ENCODE measurements at regions not wholly inside any gene's neighbourhood (a gene's known extent, or its start where the extent isn't known, plus 50 kb on each side); places are given as distances from the start of the nearest gene placed in this dataset.
A peak's percentile ranks its signal among the peaks of the same experiment; 100 is the strongest.

DNA sequence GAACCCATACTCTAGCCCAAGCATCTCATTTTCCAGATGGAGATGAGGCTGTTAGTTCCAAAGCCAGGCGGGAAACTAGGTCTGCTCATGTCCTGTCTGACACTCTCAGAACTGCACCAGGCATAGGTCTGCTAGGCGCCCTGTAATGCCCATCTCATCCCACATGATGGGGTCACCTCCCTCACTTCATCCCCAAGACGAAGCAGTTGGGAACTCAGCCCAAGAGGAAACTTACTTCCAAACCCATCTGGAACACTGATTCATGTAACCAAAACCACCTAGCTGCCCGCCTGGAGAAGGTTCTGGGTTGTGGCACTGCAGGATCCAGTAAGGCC lies 84.0 kb upstream of the PRNP start:
- Histone ChIP-seq H3K36me3 (ENCODE audit: control insufficient read depth in 1 of 2, insufficient read depth in 2 of 2, low read length in 2 of 2) (no peaks in the 10 kb centered on the region), H3K9me3 (ENCODE audit: control insufficient read depth in 1 of 2, insufficient read depth in 1 of 2, low read depth in 1 of 2, low read length in 2 of 2) (no peaks in the 10 kb centered on the region), H3K9me2 (ENCODE audit: insufficient read depth) (no peaks in the 10 kb centered on the region), H3K27me3 (ENCODE audit: insufficient read depth, low read length) (no peaks in the 10 kb centered on the region), H3K4me2 (ENCODE audit: low read length) (no peak overlapping the region), H3K27ac (ENCODE audit: low read depth, low read length) (no peak overlapping the region), H3K4me3 (replicated peaks in 1 of 2; ENCODE audit: low read depth in 1 of 2, low read length in 2 of 2) (no peak overlapping the region), H3K79me2 (ENCODE audit: insufficient read depth, low read length) (no peaks in the 10 kb centered on the region), H4K20me1 (ENCODE audit: insufficient read depth) (no peaks in the 10 kb centered on the region), H2AFZ (ENCODE audit: low read depth, low read length, poor library complexity, severe bottlenecking) (no peak overlapping the region), H3K4me1 (ENCODE audit: control insufficient read depth in 1 of 2, insufficient read depth in 2 of 2, low read length in 2 of 2) (peaks cover 24 to 32% of the 10 kb centered on the region in 2 experiments), H3K9ac (ENCODE audit: low read length) (no peak overlapping the region)
- CTCF ChIA-PET, result interaction anchor here (1.2 to 2.0 kb wide), 2 partner anchors 11 to 494 kb away, joined by 7 to 11 read pairs; no protein-coding TSS in a partner anchor
- no TSS peak for BruUV-seq (replicated peaks)
- RAD21 ChIA-PET (ENCODE audit: low non-redundant PET in 1 of 2, low total read pairs in 2 of 2, uncharacterized antibody in 2 of 2, unreplicated experiment in 2 of 2), result no interaction called here
- no peak for TF ChIP-seq POLR2AphosphoS5 (IDR thresholded peaks at IDR 0.05; ENCODE audit: low read depth, low read length)
- TF ChIP-seq CEBPB (IDR thresholded peaks at IDR 0.05; ENCODE audit: low read depth), result no peak
- no peak for TF ChIP-seq SRF (IDR thresholded peaks at IDR 0.05; ENCODE audit: low read depth)
- TF ChIP-seq EZH2 (IDR thresholded peaks at IDR 0.05), result no peak
- TF ChIP-seq SIN3A (IDR thresholded peaks at IDR 0.05; ENCODE audit: low read depth), result no peak
- no peak for TF ChIP-seq REST (IDR thresholded peaks at IDR 0.05; ENCODE audit: low read depth)
- TF ChIP-seq EGR1 (IDR thresholded peaks at IDR 0.05; ENCODE audit: low read depth), result no peak
- TF ChIP-seq CTCF (IDR thresholded peaks at IDR 0.05 in 2 of 3, conservative IDR thresholded peaks at IDR 0.05 in 1 of 3; ENCODE audit: borderline replicate concordance in 1 of 3, insufficient read depth in 1 of 3, low read depth in 2 of 3, low read length in 2 of 3), result no peak
- no peak for TF ChIP-seq POLR2A (IDR thresholded peaks at IDR 0.05; ENCODE audit: borderline replicate concordance, extremely low read depth, insufficient read depth, insufficient read length)
- no peak for TF ChIP-seq ZNF274 (IDR thresholded peaks at IDR 0.05; ENCODE audit: low read depth, low read length)
- TF ChIP-seq SP1 (IDR thresholded peaks at IDR 0.05; ENCODE audit: low read depth), result no peak
- TF ChIP-seq, protein P1, sequence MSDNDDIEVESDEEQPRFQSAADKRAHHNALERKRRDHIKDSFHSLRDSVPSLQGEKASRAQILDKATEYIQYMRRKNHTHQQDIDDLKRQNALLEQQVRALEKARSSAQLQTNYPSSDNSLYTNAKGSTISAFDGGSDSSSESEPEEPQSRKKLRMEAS (IDR thresholded peaks at IDR 0.05), result no peak
- TF ChIP-seq, protein P2, sequence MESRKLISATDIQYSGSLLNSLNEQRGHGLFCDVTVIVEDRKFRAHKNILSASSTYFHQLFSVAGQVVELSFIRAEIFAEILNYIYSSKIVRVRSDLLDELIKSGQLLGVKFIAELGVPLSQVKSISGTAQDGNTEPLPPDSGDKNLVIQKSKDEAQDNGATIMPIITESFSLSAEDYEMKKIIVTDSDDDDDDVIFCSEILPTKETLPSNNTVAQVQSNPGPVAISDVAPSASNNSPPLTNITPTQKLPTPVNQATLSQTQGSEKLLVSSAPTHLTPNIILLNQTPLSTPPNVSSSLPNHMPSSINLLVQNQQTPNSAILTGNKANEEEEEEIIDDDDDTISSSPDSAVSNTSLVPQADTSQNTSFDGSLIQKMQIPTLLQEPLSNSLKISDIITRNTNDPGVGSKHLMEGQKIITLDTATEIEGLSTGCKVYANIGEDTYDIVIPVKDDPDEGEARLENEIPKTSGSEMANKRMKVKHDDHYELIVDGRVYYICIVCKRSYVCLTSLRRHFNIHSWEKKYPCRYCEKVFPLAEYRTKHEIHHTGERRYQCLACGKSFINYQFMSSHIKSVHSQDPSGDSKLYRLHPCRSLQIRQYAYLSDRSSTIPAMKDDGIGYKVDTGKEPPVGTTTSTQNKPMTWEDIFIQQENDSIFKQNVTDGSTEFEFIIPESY (IDR thresholded peaks at IDR 0.05; ENCODE audit: extremely low read depth, insufficient replicate concordance, low read length), result no peak
- POLR2A ChIA-PET, result no interaction called here
- ATAC-seq (0 out of 2 replicates have a peak, but pooled peaks have one; percentile 5), DNase-seq (ENCODE audit: low read depth, low spot score) (no peak)
- intact Hi-C loops (cut with micrococcal nuclease), result no loop called here
